Mucosa of rectum (tissue), 2 donors: ENCODE measurements at regions not wholly inside any gene's neighbourhood (a gene's known extent, or its start where the extent isn't known, plus 50 kb on each side); places are given as distances from the start of the nearest gene placed in this dataset.

Experiments
- H3K27ac ChIP-seq, 2 donors: one replicate each; pipeline ENCODE4 v1.7.0; 2013; ENCODE audit warnings: inconsistent platforms in 2 of 2, low read depth in 2 of 2, low read length in 2 of 2
- H3K27me3 ChIP-seq, 2 donors: one replicate each; pipeline ENCODE4 v1.7.0; 2013; ENCODE audit warnings: low read length in 2 of 2; ENCODE audit not compliant: control insufficient read depth in 2 of 2, insufficient read depth in 2 of 2
- H3K36me3 ChIP-seq, 2 donors: one replicate each; pipeline ENCODE4 v1.7.0; 2013; ENCODE audit warnings: low read length in 2 of 2; ENCODE audit not compliant: control insufficient read depth in 2 of 2, insufficient read depth in 2 of 2
- H3K4me1 ChIP-seq, 2 donors: one replicate each; pipeline ENCODE4 v1.7.0; 2013; ENCODE audit warnings: low read length in 2 of 2, mild to moderate bottlenecking in 1 of 2; ENCODE audit not compliant: control insufficient read depth in 2 of 2, insufficient read depth in 2 of 2
- H3K4me3 ChIP-seq, 2 donors: one replicate each; pipeline ENCODE4 v1.7.0; 2013; ENCODE audit warnings: low read length in 2 of 2
- H3K9ac ChIP-seq, 2 donors: one replicate each; pipeline ENCODE4 v1.7.0; 2013; ENCODE audit warnings: low read length in 2 of 2, low read depth in 1 of 2, mild to moderate bottlenecking in 1 of 2
- H3K9me3 ChIP-seq, 2 donors: one replicate each; pipeline ENCODE4 v1.7.0; 2013; ENCODE audit warnings: low read length in 2 of 2; ENCODE audit not compliant: control insufficient read depth in 2 of 2
- donor health status: healthy.
- donor health status: Normal muscosa, but diverticular disease.

GRCh38 chr21:26743524-26743923 is 101.7 kb downstream of the ADAMTS1 start:
- no peaks in the 10 kb centered on the region for H3K4me1 ChIP-seq
- H3K4me3 ChIP-seq = no peak overlapping the region
- H3K27ac ChIP-seq = no peak overlapping the region
- H3K9ac ChIP-seq = no peak overlapping the region
- H3K9me3 ChIP-seq = no peaks in the 10 kb centered on the region
- no peaks in the 10 kb centered on the region for H3K27me3 ChIP-seq
- no peaks in the 10 kb centered on the region for H3K36me3 ChIP-seq

- Histone ChIP-seq H3K9me3 (no peaks in the 10 kb centered on the region), H3K9ac (no peak overlapping the region), H3K27ac (no peak overlapping the region), H3K4me1 (no peaks in the 10 kb centered on the region), H3K36me3 (no peaks in the 10 kb centered on the region), H3K27me3 (no peaks in the 10 kb centered on the region), H3K4me3 (no peak overlapping the region)
Observed at GRCh38 chr21:26739189-26739588, 106.0 kb downstream of the ADAMTS1 start.

- Histone ChIP-seq H3K27me3 (no peaks in the 10 kb centered on the region), H3K36me3 (no peaks in the 10 kb centered on the region), H3K9ac (no peak overlapping the region), H3K4me1 (no peaks in the 10 kb centered on the region), H3K27ac (no peak overlapping the region), H3K9me3 (no peaks in the 10 kb centered on the region), H3K4me3 (no peak overlapping the region)
Observed at GRCh38 chr21:26736449-26736848, 108.8 kb downstream of the ADAMTS1 start.

- H3K4me3 ChIP-seq = no peak overlapping the region
- H3K9ac ChIP-seq = no peak overlapping the region
Observed at GRCh38 chr21:26732432-26733221, 112.6 kb downstream of the ADAMTS1 start.

GRCh38 chr21:26719750-26720149 is 125.5 kb downstream of the ADAMTS1 start:
- H3K27ac ChIP-seq = no peak overlapping the region

More at GRCh38 chr21:26732432-26733221, 112.6 kb downstream of the ADAMTS1 start:
- no peaks in the 10 kb centered on the region for H3K4me1 ChIP-seq
- H3K27ac ChIP-seq = no peak overlapping the region
- H3K9me3 ChIP-seq = no peaks in the 10 kb centered on the region
- H3K36me3 ChIP-seq = no peaks in the 10 kb centered on the region
- H3K27me3 ChIP-seq = no peaks in the 10 kb centered on the region

GRCh38 chr21:26717146-26717739 is 128.0 kb downstream of the ADAMTS1 start:
- Histone ChIP-seq H3K27me3 (no peaks in the 10 kb centered on the region), H3K4me1 (no peaks in the 10 kb centered on the region), H3K27ac (no peak overlapping the region), H3K9ac (no peak overlapping the region), H3K9me3 (no peaks in the 10 kb centered on the region), H3K4me3 (no peak overlapping the region), H3K36me3 (no peaks in the 10 kb centered on the region)

More at GRCh38 chr21:26719750-26720149, 125.5 kb downstream of the ADAMTS1 start:
- Histone ChIP-seq H3K4me3 (no peak overlapping the region), H3K36me3 (no peaks in the 10 kb centered on the region), H3K9ac (no peak overlapping the region), H3K9me3 (no peaks in the 10 kb centered on the region), H3K27me3 (no peaks in the 10 kb centered on the region), H3K4me1 (no peaks in the 10 kb centered on the region)

- no peak overlapping the region for H3K27ac ChIP-seq
- no peaks in the 10 kb centered on the region for H3K36me3 ChIP-seq
- H3K9me3 ChIP-seq = no peaks in the 10 kb centered on the region
- no peak overlapping the region for H3K4me3 ChIP-seq
- H3K27me3 ChIP-seq = no peaks in the 10 kb centered on the region
- no peaks in the 10 kb centered on the region for H3K4me1 ChIP-seq
- H3K9ac ChIP-seq = no peak overlapping the region
Observed at GRCh38 chr21:26715878-26716506, 129.2 kb downstream of the ADAMTS1 start.

GRCh38 chr21:26715116-26715515 is 130.1 kb downstream of the ADAMTS1 start:
- no peaks in the 10 kb centered on the region for H3K27me3 ChIP-seq
- H3K4me3 ChIP-seq = no peak overlapping the region
- H3K9ac ChIP-seq = no peak overlapping the region
- H3K4me1 ChIP-seq = no peaks in the 10 kb centered on the region
- H3K36me3 ChIP-seq = no peaks in the 10 kb centered on the region
- H3K27ac ChIP-seq = no peak overlapping the region
- H3K9me3 ChIP-seq = no peaks in the 10 kb centered on the region

- H3K4me3 ChIP-seq = no peak overlapping the region
- H3K27ac ChIP-seq = no peak overlapping the region
- no peaks in the 10 kb centered on the region for H3K27me3 ChIP-seq
- H3K4me1 ChIP-seq = no peaks in the 10 kb centered on the region
- no peaks in the 10 kb centered on the region for H3K9me3 ChIP-seq
- no peaks in the 10 kb centered on the region for H3K36me3 ChIP-seq
- H3K9ac ChIP-seq = no peak overlapping the region
Observed at GRCh38 chr21:26710155-26710554, 135.1 kb downstream of the ADAMTS1 start.

- H3K9me3 ChIP-seq = no peaks in the 10 kb centered on the region
- no peaks in the 10 kb centered on the region for H3K36me3 ChIP-seq
- no peak overlapping the region for H3K4me3 ChIP-seq
- no peaks in the 10 kb centered on the region for H3K4me1 ChIP-seq
- no peak overlapping the region for H3K27ac ChIP-seq
- H3K27me3 ChIP-seq = no peaks in the 10 kb centered on the region
- no peak overlapping the region for H3K9ac ChIP-seq
Observed at GRCh38 chr21:26709090-26709489, 136.0 kb upstream of the CYYR1 start.
